Mesothelial cell of epicardium (in vitro differentiated cells): ENCODE measurements at regions not wholly inside any gene's neighbourhood (a gene's known extent, or its start where the extent isn't known, plus 50 kb on each side); places are given as distances from the start of the nearest gene placed in this dataset.

ENCODE experiments used
- DNase-seq, 2 experiments: peaks; one replicate each; pipeline ENCODE4 v3.0.0; 2021; ENCODE audit warnings: low spot score in 2 of 2; ENCODE audit not compliant: unreplicated experiment in 2 of 2
- H3K27ac Mint-ChIP-seq: 2 replicates; pipeline ENCODE4 v1.8.0; 2021; ENCODE audit warnings: mixed read lengths
- H3K27me3 Mint-ChIP-seq: 2 replicates; pipeline ENCODE4 v1.8.0; 2021; ENCODE audit warnings: low read depth, mixed read lengths
- H3K36me3 Mint-ChIP-seq: 2 replicates; pipeline ENCODE4 v1.8.0; 2021; ENCODE audit warnings: mixed read lengths
- H3K4me1 Mint-ChIP-seq: 2 replicates; pipeline ENCODE4 v1.8.0; 2021; ENCODE audit warnings: mixed read lengths
- H3K4me3 Mint-ChIP-seq: 2 replicates; pipeline ENCODE4 v1.8.0; 2021; ENCODE audit warnings: mild to moderate bottlenecking, moderate library complexity, mixed read lengths
- H3K9me3 Mint-ChIP-seq: 2 replicates; pipeline ENCODE4 v1.8.0; 2021; ENCODE audit warnings: mixed read lengths
- CTCF ChIP-seq: fragments of 200-600 bp; sonication (generic); IDR thresholded peaks from one replicate; pipeline ENCODE4 v1.5.0; 2021; ENCODE audit warnings: antibody characterized with exemption; ENCODE audit not compliant: unreplicated experiment

- Mint-ChIP-seq H3K27ac (no peak overlapping the region), H3K9me3 (no peaks in the 10 kb centered on the region), H3K4me1 (no peaks in the 10 kb centered on the region), H3K27me3 (no peaks in the 10 kb centered on the region), H3K4me3 (no peak overlapping the region), H3K36me3 (no peaks in the 10 kb centered on the region)
- no peak for DNase-seq
- TF ChIP-seq CTCF: no peak
Measured at GRCh38 chr6:164996838-164997237, 312.6 kb downstream of the C6orf118 start.

DNA sequence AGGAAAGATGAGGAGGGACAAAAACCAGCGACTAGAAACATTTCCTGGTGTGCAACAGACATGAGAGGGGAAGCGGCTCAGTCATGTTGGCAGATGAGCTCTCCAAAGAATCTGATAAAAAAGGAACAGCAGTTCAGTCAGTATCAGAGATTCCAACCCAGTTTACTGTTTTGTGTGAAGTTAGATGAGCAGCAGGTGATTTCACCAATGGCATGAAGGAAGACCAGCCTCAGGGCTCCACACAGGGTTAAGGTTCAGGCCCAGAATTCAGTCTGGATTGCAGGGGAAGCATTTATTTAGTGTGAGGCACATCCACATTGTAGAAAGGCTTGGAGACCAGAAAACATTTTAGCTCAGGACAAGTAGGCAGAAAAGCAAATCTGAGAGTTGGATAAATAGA lies 317.8 kb downstream of the C6orf118 start:
- no peaks in the 10 kb centered on the region for H3K27me3 Mint-ChIP-seq
- peaks cover 3% of the 10 kb centered on the region for H3K9me3 Mint-ChIP-seq
- H3K4me1 Mint-ChIP-seq: no peaks in the 10 kb centered on the region
- H3K4me3 Mint-ChIP-seq: no peak overlapping the region
- no peak for DNase-seq
- no peaks in the 10 kb centered on the region for H3K36me3 Mint-ChIP-seq
- no peak for TF ChIP-seq CTCF
- H3K27ac Mint-ChIP-seq: no peak overlapping the region

GRCh38 chr6:164990901-164991300 lies 318.5 kb downstream of the C6orf118 start:
- no peaks in the 10 kb centered on the region for H3K36me3 Mint-ChIP-seq

GRCh38 chr6:164982389-164982788 lies 327.0 kb downstream of the C6orf118 start:
- no peaks in the 10 kb centered on the region for H3K4me1 Mint-ChIP-seq
- peaks cover 6% of the 10 kb centered on the region for H3K9me3 Mint-ChIP-seq
- no peak for TF ChIP-seq CTCF
- no peak overlapping the region for H3K4me3 Mint-ChIP-seq
- no peak overlapping the region for H3K27ac Mint-ChIP-seq
- DNase-seq: no peak
- H3K27me3 Mint-ChIP-seq: peaks cover 2% of the 10 kb centered on the region
- no peaks in the 10 kb centered on the region for H3K36me3 Mint-ChIP-seq

More at GRCh38 chr6:164990901-164991300, 318.5 kb downstream of the C6orf118 start:
- Mint-ChIP-seq H3K9me3 (peaks cover 3% of the 10 kb centered on the region), H3K4me3 (no peak overlapping the region), H3K4me1 (no peaks in the 10 kb centered on the region), H3K27me3 (peaks cover 2% of the 10 kb centered on the region), H3K27ac (no peak overlapping the region)
- DNase-seq: no peak
- TF ChIP-seq CTCF: no peak

GRCh38 chr6:164967102-164967501 lies 342.3 kb downstream of the C6orf118 start:
- no peaks in the 10 kb centered on the region for H3K4me1 Mint-ChIP-seq
- H3K27ac Mint-ChIP-seq: no peak overlapping the region
- no peak overlapping the region for H3K4me3 Mint-ChIP-seq
- TF ChIP-seq CTCF: no peak
- DNase-seq: no peak
- no peaks in the 10 kb centered on the region for H3K27me3 Mint-ChIP-seq
- H3K9me3 Mint-ChIP-seq: peaks cover 8% of the 10 kb centered on the region
- H3K36me3 Mint-ChIP-seq: no peaks in the 10 kb centered on the region

DNA sequence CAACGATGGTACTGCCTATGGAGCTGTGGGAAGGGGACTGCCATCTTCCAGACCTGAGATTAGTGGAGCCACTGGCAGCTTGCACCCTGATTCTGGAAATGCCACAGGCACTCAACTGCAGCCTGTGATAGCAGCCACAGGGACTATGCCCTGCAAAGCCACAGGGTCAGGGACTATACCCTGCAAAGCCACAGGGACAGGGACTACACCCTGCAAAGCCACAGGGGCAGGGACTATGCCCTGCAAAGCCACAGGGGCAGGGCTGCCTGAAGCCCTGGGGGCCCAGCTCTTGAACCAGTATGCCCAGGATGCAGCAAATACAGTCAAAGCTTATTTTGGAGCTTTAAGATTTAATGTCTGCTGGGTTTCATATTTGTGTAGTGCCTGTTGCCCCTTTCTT lies 346.6 kb downstream of the C6orf118 start:
- H3K4me3 Mint-ChIP-seq: no peak overlapping the region
- H3K27ac Mint-ChIP-seq: no peak overlapping the region
- TF ChIP-seq CTCF: no peak
- no peaks in the 10 kb centered on the region for H3K27me3 Mint-ChIP-seq
- no peaks in the 10 kb centered on the region for H3K36me3 Mint-ChIP-seq
- no peaks in the 10 kb centered on the region for H3K4me1 Mint-ChIP-seq
- DNase-seq: no peak
- H3K9me3 Mint-ChIP-seq: peaks cover 16% of the 10 kb centered on the region
